ENCODE measurements at regions not wholly inside any gene's neighbourhood (a gene's known extent, or its start where the extent isn't known, plus 50 kb on each side); places are given as distances from the start of the nearest gene placed in this dataset.

DNA sequence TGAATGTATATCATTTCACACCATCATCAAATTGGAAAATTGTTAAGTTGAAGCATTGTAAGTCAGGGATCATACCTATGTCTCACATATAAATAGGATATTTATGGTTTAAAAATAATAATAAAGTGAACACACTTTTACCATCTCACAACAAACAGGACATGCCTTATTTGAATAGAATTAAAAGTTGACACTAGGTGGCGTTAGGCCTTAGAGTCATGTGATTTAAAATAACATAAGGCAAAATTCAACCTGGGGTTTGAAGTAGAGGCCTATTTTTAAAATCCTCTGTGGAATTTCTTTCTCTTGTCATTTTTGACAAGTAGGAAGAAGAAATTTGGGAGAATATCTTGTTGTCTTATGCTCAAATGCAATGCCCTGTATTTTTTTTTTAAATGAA, 184.7 kb upstream of the PCDH15 start:
- peak; percentile 1 for DNase-seq (ENCODE audit: low spot score)

DNA sequence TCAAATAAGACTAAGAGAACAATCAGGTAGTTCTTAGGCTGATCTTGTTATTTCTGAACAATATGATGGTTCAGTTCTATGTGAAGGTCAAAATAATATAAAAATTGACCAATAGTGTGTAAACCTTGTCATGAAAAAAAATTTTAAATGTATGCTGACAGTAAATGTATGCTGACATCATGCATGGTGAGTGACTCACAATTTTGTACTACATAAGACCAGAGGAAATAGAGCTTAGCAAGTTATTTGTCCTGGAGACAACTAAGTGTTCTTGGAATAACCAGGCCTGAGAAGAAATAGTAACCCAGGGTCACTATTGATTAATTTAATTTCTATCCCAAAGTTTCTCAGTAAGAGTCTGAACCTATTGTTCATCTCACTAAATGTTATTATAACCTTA, 182.2 kb upstream of the PCDH15 start:
- DNase-seq (ENCODE audit: low spot score): no peak

DNA sequence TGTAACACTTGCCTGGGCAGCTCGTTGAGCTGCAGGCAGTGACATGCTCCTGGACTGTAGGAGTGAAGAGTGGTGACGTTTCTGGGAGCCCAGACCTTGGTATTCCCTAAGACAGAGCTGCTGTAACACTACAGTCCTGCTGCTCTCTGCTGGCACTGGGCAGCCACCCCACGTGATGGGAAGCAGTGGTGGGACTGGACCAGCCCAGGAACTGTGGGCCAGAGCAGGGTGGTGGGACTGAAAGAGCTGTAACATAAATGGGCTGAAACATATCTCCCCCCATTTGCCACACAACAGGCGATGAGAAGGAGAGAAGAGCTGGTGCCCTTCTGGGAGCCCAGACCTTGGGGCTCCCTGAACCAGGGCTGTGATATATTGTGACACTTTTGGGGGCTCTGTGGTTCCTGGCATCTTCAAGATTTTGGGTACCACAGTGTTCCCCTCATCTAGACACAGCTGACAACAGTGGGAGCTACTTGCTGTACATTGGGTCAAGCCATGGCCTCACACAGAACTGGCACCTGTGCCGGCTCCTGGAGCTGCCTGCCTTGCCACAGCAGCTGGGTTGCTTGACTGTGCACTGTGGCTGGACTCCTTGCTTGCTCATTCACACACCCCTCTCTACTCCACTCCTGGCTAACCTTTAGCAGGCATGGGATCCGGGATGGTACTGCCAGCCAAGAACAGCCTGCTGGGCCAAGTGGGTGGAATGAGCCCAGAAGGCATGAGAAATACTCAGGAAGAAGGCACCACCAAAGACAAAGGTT, 161.3 kb upstream of the PCDH15 start:
- DNase-seq (ENCODE audit: low spot score): no peak

DNA sequence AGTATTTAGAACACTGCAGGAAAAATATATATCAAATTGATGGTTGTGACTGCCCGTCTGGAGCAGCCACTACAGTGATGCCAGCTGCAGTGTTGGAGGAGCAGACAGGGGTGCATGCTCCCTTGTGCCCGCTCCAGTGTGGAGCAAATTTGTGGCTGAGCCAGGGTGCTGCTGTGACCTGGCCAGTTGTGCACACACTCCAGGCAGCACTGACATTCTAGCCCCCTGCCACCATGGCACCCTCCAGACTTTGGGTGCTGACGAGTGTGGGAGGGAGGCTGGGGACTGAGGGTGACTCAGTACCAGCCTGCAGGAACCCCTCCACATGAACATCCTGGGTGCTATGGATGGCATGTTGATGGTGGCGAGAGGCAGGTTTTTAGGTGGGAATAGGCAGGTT, 160.0 kb upstream of the PCDH15 start:
- no peak for DNase-seq (ENCODE audit: low spot score)

DNA sequence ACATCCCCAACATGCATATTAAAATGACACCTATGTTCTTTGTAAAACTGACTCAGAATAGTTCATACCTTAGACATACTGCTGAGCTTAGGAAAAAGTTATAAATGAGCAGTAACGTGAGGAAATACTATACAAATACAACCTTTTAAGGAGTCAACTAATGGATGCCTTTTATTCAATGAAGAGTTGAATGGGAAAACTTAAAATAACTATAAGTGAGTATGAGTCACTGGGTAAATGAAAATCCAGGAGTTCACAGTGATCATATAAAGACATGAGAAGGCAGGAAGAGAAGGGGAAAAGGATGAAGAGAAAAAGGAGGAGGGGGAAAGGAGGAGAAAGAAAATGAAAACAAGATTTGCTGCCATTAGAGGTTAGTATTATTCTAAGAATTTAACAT, 157.8 kb upstream of the PCDH15 start:
- no peak for DNase-seq (ENCODE audit: low spot score)

DNA sequence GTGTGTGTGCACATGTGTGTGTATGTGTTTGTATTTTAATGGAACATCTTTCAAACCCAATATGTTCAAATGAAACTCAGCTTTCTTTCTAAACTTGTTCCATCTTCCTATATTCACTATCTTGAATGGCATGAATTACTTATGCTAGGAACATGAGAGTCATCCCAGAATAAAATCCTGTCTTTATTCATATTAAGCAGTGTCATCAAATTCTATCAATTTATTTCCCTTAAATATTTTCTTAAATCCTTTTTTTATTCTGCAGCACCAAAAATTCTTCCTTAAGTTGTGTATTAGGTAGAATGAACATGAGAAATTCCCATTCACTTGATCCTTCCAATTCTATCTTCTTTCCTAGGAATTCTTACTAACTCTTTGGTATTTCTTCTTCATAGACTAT, 146.6 kb upstream of the PCDH15 start:
- DNase-seq (ENCODE audit: low spot score): no peak

DNA sequence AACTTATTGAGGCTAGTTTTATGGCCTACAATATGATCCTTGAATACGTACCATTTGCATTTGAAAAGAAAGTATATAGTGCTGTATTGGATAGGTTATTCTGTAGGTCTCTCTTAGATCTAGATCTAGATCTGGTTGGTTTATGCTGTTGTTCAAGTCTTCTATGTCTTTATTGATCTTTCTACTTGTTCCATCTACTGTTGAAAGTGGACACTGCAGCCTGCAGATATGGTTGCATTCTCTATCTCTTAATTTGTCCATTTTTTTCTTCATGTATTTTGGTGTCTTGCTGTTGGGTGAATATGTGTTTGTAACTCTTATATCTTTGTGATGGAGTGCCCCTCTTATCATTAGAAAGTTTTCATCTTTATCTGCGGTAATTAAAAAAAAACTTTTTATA, 139.4 kb upstream of the PCDH15 start:
- no peak for DNase-seq (ENCODE audit: low spot score)

DNA sequence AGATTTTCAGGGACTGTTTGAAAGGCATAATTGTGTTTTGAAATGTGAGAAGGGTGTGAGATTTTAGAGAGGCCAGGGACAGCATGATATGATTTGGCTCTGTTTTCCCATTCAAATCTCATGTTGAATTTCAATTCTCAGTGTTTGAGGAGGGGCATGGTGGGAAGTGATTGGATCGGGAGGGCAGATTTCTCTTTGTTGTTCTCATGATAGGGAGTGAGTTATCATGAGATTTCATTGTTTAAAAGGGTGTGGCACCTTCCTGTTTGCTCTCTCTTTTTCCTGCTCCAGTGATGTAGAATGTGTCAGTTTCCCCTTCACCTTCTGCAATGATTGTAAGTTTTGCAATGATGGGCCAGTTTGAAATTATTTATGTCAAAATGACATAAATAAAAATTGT, 113.0 kb upstream of the PCDH15 start:
- no peak for DNase-seq (ENCODE audit: low spot score)

DNA sequence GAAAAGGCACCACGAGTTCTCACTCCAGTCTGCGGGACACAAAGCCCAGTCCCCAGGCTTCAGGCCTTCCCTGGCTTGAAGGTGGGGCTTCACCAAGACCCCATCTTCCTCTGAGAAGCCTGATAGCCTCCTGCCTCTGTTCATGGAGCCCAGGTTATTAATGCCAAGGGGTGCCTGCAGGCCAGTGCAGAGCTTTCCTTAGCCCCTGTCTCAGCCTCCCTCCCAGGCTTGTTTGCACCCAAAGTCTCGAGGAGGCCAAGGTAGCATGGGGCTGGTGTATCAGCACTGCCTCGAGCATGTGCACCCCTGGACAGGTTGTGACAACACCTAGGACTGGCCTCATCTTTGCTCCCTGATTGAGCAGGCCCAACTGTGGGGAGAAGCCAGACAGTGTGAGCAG, 108.1 kb upstream of the PCDH15 start:
- no peak for DNase-seq (ENCODE audit: low spot score)

DNA sequence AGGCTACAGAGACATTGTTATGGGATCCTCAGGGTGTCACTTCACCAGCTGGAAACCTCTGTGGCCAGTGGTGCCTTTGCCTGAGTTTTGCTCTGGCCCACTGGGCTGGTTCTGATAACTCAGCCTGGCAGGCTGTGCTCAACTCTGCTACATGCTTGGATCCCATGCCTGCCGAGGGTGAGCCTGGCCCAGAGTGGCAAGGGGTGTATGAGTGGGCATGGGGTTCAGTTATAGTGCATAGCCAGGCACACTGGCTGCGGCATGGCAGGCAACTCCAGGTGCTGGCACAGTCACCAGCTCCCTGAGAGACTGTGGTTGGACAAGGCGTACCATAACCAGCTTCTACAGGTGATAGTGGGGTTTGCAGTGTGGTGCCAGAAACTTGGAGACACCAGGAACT, 107.0 kb upstream of the PCDH15 start:
- no peak for DNase-seq (ENCODE audit: low spot score)

DNA sequence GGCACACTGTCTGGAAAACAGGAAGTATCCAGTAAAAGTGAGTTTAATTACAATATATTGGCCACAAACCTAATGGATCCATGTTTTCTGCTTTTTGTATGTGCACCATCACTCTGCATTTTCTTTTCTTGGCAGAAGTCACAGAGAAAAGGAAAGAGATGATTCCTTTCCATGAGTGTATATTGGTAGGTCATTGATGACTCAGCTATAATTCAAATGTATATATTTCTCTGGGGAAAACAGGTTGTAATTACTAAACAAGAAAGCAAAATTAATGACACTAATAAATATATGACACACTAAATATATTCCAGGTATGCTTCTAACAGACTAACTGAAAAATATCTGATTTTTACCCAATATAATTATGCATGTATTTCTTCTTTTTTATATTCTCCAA, 105.9 kb upstream of the PCDH15 start:
- no peak for DNase-seq (ENCODE audit: low spot score)

DNA sequence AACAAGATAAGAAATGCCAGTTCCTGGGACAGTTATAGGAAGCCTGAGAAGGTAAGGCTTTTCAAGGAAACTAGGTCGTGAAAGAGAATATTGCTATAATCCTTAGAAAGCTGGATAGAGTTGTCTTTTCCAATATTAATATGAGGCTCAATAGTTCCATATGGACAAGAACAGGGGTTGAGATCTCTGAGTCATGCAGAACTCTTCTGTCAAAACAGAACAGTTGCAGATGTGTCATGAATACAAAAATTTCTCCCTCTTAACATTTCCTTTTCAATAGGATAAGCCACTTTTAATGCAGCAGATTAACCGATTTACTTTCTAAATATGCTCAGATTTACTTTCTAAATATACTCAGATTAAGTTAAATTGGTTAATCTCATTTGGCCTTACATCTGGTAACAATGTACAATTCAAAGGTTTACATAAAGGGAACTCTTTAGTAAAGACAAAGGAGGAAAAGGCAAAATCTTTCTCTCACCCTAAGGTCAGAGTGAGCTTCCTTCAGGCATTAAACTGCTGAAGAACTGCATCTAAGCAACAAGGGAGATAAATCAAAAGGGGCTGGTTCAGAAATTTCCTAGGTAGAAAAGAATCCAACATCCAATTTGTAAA, 104.7 kb upstream of the PCDH15 start:
- no peak for DNase-seq (ENCODE audit: low spot score)

DNA sequence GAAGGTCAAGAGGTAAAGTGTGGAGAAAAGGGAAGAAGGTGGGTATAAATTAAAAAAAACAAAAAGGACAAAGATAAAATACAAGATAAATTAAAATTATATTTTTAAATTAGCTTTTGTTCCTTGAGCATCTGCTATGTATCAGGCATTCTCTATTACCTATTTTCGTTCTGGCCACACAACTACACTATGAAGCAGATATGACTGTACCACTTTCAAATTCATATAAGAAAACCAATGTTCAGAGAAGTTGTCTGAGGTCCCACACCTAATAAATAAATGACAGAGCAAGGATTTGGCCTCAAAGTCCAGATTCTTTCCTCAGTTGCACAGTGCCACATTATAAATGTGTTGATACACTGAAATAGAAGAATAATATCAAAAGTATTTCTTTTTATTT, 103.8 kb upstream of the PCDH15 start:
- DNase-seq (ENCODE audit: low spot score): no peak

DNA sequence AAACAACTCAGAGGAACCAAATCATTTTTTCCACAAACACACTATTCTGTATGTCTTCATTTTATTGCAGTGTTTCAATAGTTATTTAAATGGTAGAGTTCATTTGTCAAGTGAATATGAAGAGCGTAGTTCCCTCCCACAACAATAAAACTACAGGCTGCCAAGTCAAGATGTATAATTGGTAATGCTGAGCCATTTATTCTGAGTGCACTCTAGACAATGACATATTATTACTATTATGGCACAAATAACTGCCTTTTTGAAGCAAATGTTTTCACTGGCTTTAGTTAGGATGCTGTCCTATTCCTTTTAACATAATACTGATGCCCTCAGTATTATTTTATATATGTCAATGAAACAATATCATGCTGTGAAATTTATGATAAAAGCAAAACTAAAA, 102.7 kb upstream of the PCDH15 start:
- no peak for DNase-seq (ENCODE audit: low spot score)

DNA sequence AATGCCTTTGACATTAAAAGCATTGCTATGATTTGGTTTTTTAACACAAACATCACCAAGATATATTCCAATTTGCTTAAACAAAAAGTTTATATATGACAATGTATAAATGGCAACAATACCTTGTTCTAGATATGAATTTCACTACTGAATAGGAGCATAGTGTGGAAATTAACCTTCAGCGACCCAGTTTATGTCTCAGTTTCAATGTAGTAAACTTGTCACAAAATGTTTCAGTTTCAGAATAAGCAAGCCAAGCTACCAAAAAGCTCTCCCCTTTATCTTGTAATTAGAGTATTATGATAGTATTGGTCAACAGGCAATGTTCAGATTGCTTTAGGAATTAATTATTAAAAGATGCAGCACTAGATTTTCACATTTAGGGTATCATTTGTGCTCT, 99.6 kb upstream of the PCDH15 start:
- DNase-seq (ENCODE audit: low spot score): no peak

DNA sequence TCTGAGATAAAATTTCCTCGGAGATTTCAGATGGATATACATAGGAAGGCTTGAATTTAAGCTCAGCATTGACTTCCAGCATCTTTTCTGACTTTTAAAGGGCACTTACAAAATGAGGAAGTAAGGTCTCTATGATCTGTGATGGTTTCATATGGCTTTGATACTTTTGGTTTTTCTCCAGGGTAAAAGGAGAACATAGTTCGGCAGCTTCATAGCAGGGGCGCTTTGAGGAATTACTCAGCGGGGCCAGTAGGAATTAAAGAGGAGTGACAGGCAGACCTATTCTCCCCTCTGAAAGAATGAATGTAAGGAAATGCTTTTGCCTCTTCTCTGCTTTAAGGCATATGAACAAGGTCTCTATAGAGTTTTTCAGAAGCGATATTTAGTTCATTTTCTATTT, 80.0 kb upstream of the PCDH15 start:
- DNase-seq (ENCODE audit: low spot score): no peak

DNA sequence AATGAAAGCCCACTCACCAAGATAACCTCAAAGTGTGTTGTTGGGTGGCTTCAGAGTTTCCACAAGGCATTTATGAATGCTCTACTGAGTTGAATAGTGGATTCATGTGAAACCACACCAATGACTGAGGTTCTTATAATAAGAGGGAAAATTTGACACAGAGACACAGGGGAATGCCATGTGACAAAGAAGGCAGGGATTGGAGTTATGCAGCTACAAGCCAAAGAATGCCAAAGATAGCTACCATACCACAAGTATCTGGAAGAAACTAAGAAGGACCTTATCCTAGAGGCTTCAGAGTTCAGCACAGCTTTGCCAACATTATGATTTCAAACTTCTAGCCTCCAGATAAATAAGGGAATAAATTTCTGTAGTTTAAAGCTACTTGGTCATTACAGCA, 68.0 kb upstream of the PCDH15 start:
- DNase-seq (ENCODE audit: low spot score): no peak

DNA sequence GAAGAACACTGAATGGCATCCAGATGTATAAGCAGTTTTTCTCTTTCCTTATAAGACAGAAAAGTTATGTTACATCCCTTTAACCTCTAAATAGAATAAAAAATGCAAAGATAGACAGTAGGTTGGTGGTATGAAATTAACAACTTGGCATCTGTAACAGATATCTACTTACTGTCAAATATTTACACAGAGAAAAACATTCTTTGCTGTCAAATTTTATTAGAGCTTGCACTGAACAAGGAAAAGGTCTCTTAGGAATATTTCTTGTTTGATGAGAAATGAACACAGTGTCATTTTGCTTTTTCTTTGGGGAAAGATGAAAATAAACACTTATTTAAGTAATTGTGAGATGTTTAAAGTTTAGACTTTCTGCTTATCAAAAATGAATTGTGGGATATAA, 65.6 kb upstream of the PCDH15 start:
- DNase-seq (ENCODE audit: low spot score): no peak

DNA sequence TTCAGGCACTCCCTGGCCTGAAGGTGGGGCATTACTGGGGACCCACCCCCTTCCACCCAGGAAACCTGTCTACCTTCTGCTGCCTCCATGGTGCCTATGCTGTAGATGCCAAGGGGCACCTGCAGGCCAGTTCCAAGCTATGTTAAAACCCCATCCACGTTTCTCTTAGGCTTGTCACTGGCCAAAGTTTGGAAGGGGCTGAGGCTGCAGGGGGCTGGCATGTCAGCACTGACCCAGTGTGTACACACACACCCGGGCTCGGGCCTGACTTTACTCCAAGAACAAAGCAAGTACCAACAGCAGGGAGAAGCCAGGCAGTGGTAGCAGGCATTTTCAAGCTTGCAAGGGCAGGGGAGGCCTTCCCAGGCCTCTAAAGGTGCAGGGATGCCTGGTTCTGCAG, 53.8 kb upstream of the PCDH15 start:
- no peak for DNase-seq (ENCODE audit: low spot score)

DNA sequence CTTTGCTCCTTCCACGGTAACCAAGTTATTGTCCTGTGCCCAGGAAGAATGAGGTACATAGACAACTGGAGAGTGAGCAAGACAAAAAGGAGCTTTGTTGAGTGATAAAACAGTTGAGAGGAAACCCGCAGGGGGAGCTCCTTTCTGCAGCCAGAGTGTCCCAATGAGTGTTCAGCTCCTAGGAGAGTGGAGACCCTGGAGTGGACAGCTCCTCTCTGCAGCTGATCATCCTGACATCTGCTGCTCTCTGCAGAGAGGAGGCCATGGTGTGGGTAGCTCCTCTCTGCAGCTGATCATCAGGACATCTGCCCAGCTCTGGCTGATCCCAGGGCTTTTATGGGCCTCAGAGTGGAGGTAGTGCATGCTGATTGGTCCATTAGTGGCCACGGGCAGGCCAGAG, 53.4 kb upstream of the PCDH15 start:
- DNase-seq (ENCODE audit: low spot score): no peak

DNA sequence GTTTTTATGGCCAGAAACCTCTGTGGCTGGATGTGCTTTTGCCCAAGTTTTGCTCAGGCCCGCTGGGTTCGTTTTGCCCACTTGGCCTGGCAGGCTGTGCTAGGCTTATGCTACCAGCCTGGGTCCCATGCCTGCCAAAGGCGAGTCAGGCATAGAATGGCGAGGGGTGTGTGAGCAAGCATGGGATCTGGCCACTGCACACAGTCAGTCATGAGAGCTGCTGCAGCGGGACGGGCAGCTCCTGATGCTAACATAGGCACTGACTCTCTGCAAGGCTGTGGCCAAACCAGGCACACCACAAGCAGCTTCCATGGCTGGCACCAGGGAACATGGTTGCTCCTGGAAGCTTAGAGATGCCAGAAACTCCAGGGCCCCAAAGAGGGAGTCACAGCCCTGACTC, 52.9 kb upstream of the PCDH15 start:
- DNase-seq (ENCODE audit: low spot score): no peak

Measured in HuH-7 (cell line).